Right lobe of liver (tissue), 6 donors: ENCODE measurements at regions not wholly inside any gene's neighbourhood (a gene's known extent, or its start where the extent isn't known, plus 50 kb on each side); places are given as distances from the start of the nearest gene placed in this dataset.

ENCODE experiments used
- ATAC-seq, 4 donors: fragments of 200-7000 bp; cut with Tn5 transposase; one replicate each; pipeline ENCODE4 v1.9.1; 2020; ENCODE audit warnings: mild to moderate bottlenecking in 4 of 4, moderate library complexity in 4 of 4
- DNase-seq, 3 donors: peaks; one replicate each; pipeline ENCODE4 v3.0.0-alpha.2; 2020
- H3K27ac ChIP-seq, 3 donors: fragments of 200-600 bp; one replicate each; pipeline ENCODE4 v1.8.0; 2022
- H3K27me3 ChIP-seq, 2 donors: fragments of 200-600 bp; one replicate each; pipeline ENCODE4 v1.8.0; 2022
- H3K36me3 ChIP-seq, 4 donors: fragments of 200-600 bp; sonication (generic) in 1 of 4; one replicate each; pipeline versions ENCODE4 v1.5.1 to v1.8.0; 2017 to 2022; ENCODE audit warnings: control low read depth in 1 of 4
- H3K4me1 ChIP-seq, 4 donors: fragments of 200-600 bp; sonication (generic) in 1 of 4; one replicate each; pipeline versions ENCODE4 v1.5.1 to v1.8.0; 2017 to 2022; ENCODE audit warnings: control low read depth in 1 of 4
- H3K4me3 ChIP-seq, 3 donors: fragments of 200-600 bp; one replicate each; pipeline ENCODE4 v1.8.0; 2022
- H3K9me3 ChIP-seq, 4 donors: fragments of 200-600 bp; sonication (generic) in 1 of 4; one replicate each; pipeline versions ENCODE4 v1.5.1 to v1.8.0; 2017 to 2022; ENCODE audit warnings: control low read depth in 1 of 4
- POLR2A ChIP-seq: fragments of 450-650 bp; IDR thresholded peaks from one replicate; pipeline ENCODE4 v1.6.1; 2017; ENCODE audit warnings: antibody characterized with exemption, mild to moderate bottlenecking
- WGBS: methylation state at CpG from one replicate; pipeline ENCODE4 v1.1.6; 2018; ENCODE audit warnings: low coverage, low lambda C conversion rate; ENCODE audit not compliant: insufficient coverage; ENCODE audit errors: missing lambda C conversion rate; 5-methylcytosine and 5-hydroxymethylcytosine counted together
- intact Hi-C, 2 donors: fragments of 100-400 bp; cut with DNase I; formaldehyde crosslinking; loops; one replicate each; pipeline versions ENCODE4 v1.11.2 to v1.14.1; 2022
- TF ChIP-seq, protein P1 (sequence below), 4 donors: fragments of 200-600 bp in 3 of 4; fragments of 450-650 bp in 1 of 4; IDR thresholded peaks; one replicate each; pipeline versions ENCODE4 v1.5.1 to v1.8.0; 2016 to 2022; ENCODE audit warnings: antibody characterized with exemption in 4 of 4, mild to moderate bottlenecking in 2 of 4
- donor health status: DM: no; HTN: yes; CAD: no.
- donor health status: DM: no; HTN: no; CAD: no.
- donor health status: DM: no; HTN: no; CAD: no.
- donor health status: DM: no; HTN: yes; CAD: no.
- donor health status: DM: no; HTN: yes; CAD: no.

GRCh38 chr13:24006520-24007248, 109.4 kb upstream of the C1QTNF9B start:
- no peak overlapping the region for H3K27ac ChIP-seq
- intact Hi-C loops, result no loop called here
- H3K36me3 ChIP-seq, result no peaks in the 10 kb centered on the region
- no peaks in the 10 kb centered on the region for H3K9me3 ChIP-seq
- WGBS, result 80% methylated on average over 6 of the region's 17 CpGs
- H3K27me3 ChIP-seq, result no peaks in the 10 kb centered on the region
- no peaks in the 10 kb centered on the region for H3K4me1 ChIP-seq
- no peak for ATAC-seq
- DNase-seq, result no peak
- H3K4me3 ChIP-seq, result no peak overlapping the region
- TF ChIP-seq, protein P1, sequence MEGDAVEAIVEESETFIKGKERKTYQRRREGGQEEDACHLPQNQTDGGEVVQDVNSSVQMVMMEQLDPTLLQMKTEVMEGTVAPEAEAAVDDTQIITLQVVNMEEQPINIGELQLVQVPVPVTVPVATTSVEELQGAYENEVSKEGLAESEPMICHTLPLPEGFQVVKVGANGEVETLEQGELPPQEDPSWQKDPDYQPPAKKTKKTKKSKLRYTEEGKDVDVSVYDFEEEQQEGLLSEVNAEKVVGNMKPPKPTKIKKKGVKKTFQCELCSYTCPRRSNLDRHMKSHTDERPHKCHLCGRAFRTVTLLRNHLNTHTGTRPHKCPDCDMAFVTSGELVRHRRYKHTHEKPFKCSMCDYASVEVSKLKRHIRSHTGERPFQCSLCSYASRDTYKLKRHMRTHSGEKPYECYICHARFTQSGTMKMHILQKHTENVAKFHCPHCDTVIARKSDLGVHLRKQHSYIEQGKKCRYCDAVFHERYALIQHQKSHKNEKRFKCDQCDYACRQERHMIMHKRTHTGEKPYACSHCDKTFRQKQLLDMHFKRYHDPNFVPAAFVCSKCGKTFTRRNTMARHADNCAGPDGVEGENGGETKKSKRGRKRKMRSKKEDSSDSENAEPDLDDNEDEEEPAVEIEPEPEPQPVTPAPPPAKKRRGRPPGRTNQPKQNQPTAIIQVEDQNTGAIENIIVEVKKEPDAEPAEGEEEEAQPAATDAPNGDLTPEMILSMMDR (IDR thresholded peaks at IDR 0.05), result no peak
- TF ChIP-seq POLR2A, result no peak

DNA sequence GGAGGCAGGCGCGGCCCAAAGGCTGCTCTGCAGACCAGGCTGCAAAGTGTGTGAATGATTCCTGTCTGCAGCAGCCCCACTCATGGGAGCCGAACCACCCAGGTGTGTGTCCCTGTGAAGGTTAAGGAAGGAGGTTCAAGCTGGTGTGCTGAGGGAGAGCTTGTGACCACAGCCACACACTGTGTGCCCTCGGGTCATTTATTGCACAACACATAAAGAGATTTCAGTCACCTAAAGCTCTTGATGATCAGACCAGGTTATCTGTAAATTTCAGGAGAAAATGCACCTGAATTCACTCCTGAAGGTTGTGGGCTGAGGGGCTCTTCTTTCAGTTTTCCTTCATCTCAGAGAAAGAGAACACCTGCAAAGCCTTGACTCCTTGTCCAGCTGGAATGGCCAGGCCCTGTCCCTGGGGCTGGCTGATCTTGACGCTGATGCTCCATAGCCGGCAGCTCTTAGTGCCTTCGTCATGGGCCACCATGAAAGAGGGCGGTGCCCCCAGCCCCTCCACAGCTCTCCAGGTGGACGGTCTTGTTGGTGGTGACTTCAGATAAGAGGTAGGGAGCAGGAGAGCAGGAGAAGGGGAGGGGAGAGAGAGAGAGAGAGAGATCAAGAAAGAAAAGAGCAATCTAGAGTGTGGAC, 110.8 kb upstream of the C1QTNF9B start:
- WGBS, result 71% methylated on average over 6 of the region's 9 CpGs
- no peak overlapping the region for H3K27ac ChIP-seq
- no peaks in the 10 kb centered on the region for H3K36me3 ChIP-seq
- H3K4me3 ChIP-seq, result no peak overlapping the region
- TF ChIP-seq, protein P1 (IDR thresholded peaks at IDR 0.05), result no peak
- TF ChIP-seq POLR2A, result no peak
- no peak for DNase-seq
- intact Hi-C loops, result no loop called here
- no peaks in the 10 kb centered on the region for H3K4me1 ChIP-seq
- H3K9me3 ChIP-seq, result no peaks in the 10 kb centered on the region
- no peaks in the 10 kb centered on the region for H3K27me3 ChIP-seq
- peak in 2 of 4 donors; percentile 51 to 54 for ATAC-seq

- peak in 1 of 4 donors; percentile 86 for ATAC-seq
- TF ChIP-seq POLR2A, result no peak
- TF ChIP-seq, protein P1 (IDR thresholded peaks at IDR 0.05), result no peak
- H3K27me3 ChIP-seq, result no peaks in the 10 kb centered on the region
- H3K4me3 ChIP-seq, result no peak overlapping the region
- H3K36me3 ChIP-seq, result no peaks in the 10 kb centered on the region
- peak in 1 of 3 donors; percentile 41 for DNase-seq
- H3K4me1 ChIP-seq, result no peaks in the 10 kb centered on the region
- WGBS, result 21% methylated on average over 1 of the region's 3 CpGs
- no peaks in the 10 kb centered on the region for H3K9me3 ChIP-seq
- H3K27ac ChIP-seq, result no peak overlapping the region
- intact Hi-C loops, result no loop called here
These were observed 111.4 kb upstream of the C1QTNF9B start for GRCh38 chr13:24008679-24009078.

DNA sequence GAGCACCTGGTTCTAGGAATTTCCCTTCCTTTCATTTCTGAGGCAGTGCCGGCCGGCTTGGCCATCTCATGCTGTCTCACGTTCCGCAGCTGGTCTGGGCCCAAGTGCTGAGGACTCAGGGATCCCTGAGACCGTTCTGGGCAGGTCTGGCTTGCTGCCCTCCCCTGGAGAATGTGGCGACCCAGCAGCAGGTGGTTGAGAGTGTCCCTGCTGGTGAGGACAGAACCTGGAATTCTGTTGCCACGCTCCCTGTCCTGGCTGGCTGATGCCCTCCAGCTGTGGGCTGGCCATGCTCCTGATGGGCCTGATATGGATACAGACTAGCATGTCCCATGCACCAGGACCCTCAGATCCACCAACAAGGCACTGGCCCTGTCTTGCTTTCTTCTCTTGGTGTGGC, 114.0 kb upstream of the C1QTNF9B start:
- H3K36me3 ChIP-seq, result no peaks in the 10 kb centered on the region
- ATAC-seq (peak in 1 of 4 donors; percentile 19), DNase-seq (no peak)
- TF ChIP-seq POLR2A, result no peak
- TF ChIP-seq, protein P1 (IDR thresholded peaks at IDR 0.05), result no peak
- no peak overlapping the region for H3K27ac ChIP-seq
- H3K27me3 ChIP-seq, result no peaks in the 10 kb centered on the region
- no peaks in the 10 kb centered on the region for H3K9me3 ChIP-seq
- H3K4me1 ChIP-seq, result no peaks in the 10 kb centered on the region
- no peak overlapping the region for H3K4me3 ChIP-seq
- intact Hi-C loops, result loop anchor here in 1 of 2 donors (10.0 kb wide), 1 partner anchor 214 kb away; no protein-coding TSS in a partner anchor
- WGBS, result 100% methylated on average over 1 of the region's 7 CpGs
